Loucy (cell line): ENCODE measurements at regions not wholly inside any gene's neighbourhood (a gene's known extent, or its start where the extent isn't known, plus 50 kb on each side); places are given as distances from the start of the nearest gene placed in this dataset.

Experiments used
- EZH2phosphoT487 ChIP-seq: fragments of 200-600 bp; IDR thresholded peaks from 2 replicates; pipeline ENCODE4 v1.6.1; 2018; ENCODE audit warnings: antibody characterized with exemption, mild to moderate bottlenecking, moderate library complexity, borderline replicate concordance
- TF ChIP-seq, protein P1 (sequence below): fragments of 200-600 bp; sonication (generic); conservative IDR thresholded peaks from 2 replicates; pipeline ENCODE4 v1.5.1; 2014; ENCODE audit warnings: mild to moderate bottlenecking, antibody characterized with exemption, low read length

GRCh38 chr17:77570565-77570898 lies 388.0 kb upstream of the TNRC6C start:
- TF ChIP-seq, protein P1, sequence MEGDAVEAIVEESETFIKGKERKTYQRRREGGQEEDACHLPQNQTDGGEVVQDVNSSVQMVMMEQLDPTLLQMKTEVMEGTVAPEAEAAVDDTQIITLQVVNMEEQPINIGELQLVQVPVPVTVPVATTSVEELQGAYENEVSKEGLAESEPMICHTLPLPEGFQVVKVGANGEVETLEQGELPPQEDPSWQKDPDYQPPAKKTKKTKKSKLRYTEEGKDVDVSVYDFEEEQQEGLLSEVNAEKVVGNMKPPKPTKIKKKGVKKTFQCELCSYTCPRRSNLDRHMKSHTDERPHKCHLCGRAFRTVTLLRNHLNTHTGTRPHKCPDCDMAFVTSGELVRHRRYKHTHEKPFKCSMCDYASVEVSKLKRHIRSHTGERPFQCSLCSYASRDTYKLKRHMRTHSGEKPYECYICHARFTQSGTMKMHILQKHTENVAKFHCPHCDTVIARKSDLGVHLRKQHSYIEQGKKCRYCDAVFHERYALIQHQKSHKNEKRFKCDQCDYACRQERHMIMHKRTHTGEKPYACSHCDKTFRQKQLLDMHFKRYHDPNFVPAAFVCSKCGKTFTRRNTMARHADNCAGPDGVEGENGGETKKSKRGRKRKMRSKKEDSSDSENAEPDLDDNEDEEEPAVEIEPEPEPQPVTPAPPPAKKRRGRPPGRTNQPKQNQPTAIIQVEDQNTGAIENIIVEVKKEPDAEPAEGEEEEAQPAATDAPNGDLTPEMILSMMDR: no peak
- TF ChIP-seq EZH2phosphoT487: no peak
